ENCODE measurements at regions not wholly inside any gene's neighbourhood (a gene's known extent, or its start where the extent isn't known, plus 50 kb on each side); places are given as distances from the start of the nearest gene placed in this dataset.

- TF ChIP-seq CTCF (IDR thresholded peaks at IDR 0.05) (no peak), POLR2A (IDR thresholded peaks at IDR 0.05) (no peak)
These were observed 445.5 kb downstream of the TMEM121 start for GRCh38 chr14:105971593-105972500.

Data from body of pancreas (tissue), 4 donors.